HEK293 (cell line): ENCODE measurements at regions not wholly inside any gene's neighbourhood (a gene's known extent, or its start where the extent isn't known, plus 50 kb on each side); places are given as distances from the start of the nearest gene placed in this dataset.

Source experiments
- CTCF ChIA-PET: fragments of 350-600 bp; formaldehyde crosslinking; extraction: SDS; loops from one replicate; lab custom pipeline; 2021; ENCODE audit warnings: antibody characterized with exemption; lab: Yijun Ruan, JAX
- POLR2A ChIA-PET: fragments of 300-600 bp; formaldehyde crosslinking; extraction: SDS; loops from one replicate; lab custom pipeline; 2020; ENCODE audit warnings: antibody characterized with exemption, inconsistent platforms; lab: Yijun Ruan, JAX
- H3K27ac ChIP-seq: fragments of 200-500 bp; sonication (Bioruptor generic); 2 replicates; pipeline ENCODE4 v1.5.1; 2014; ENCODE audit warnings: low read depth, low read length, control low read depth, inconsistent platforms; ENCODE audit errors: extremely low read depth
- H3K36me3 ChIP-seq, 2 experiments: fragments of 200-500 bp in 1 of 2; sonication (Bioruptor generic) in 1 of 2; 1 replicate in 1 of 2; 2 replicates in 1 of 2; pipeline ENCODE4 v1.5.1; 2014 to 2017; ENCODE audit warnings: inconsistent platforms in 2 of 2, low read length in 2 of 2; ENCODE audit not compliant: control insufficient read depth in 2 of 2, insufficient read depth in 1 of 2
- H3K4me1 ChIP-seq: fragments of 200-500 bp; sonication (Bioruptor generic); 2 replicates; pipeline ENCODE4 v1.5.1; 2014; ENCODE audit warnings: mild to moderate bottlenecking, low read length, inconsistent platforms; ENCODE audit not compliant: control insufficient read depth, insufficient read depth
- H3K4me3 ChIP-seq: 2 replicates; pipeline ENCODE4 v1.5.1; 2011; ENCODE audit warnings: low read depth, mild to moderate bottlenecking, control low read depth, low read length, moderate library complexity
- H3K9me3 ChIP-seq: fragments of 200-500 bp; sonication (Bioruptor generic); 2 replicates; pipeline ENCODE4 v1.5.1; 2014; ENCODE audit warnings: low read depth, low read length, inconsistent platforms; ENCODE audit not compliant: control insufficient read depth, insufficient read depth
- KLF8 ChIP-seq: fragments of 450-650 bp; formaldehyde crosslinking; IDR thresholded peaks from 2 replicates; pipeline ENCODE4 v1.5.1; 2016; ENCODE audit warnings: missing biosample characterization, missing genetic modification characterization
- OSR2 ChIP-seq: fragments of 450-650 bp; formaldehyde crosslinking; IDR thresholded peaks from 2 replicates; pipeline ENCODE4 v1.5.1; 2016; ENCODE audit warnings: missing biosample characterization, missing genetic modification characterization
- REST ChIP-seq: fragments of 450-650 bp; formaldehyde crosslinking; IDR thresholded peaks from 2 replicates; pipeline ENCODE4 v1.5.1; 2016; ENCODE audit warnings: missing biosample characterization, missing genetic modification characterization
- SP2 ChIP-seq: fragments of 450-650 bp; formaldehyde crosslinking; IDR thresholded peaks from 2 replicates; pipeline ENCODE4 v1.5.1; 2016; ENCODE audit warnings: missing biosample characterization, missing genetic modification characterization
- ZBTB1 ChIP-seq: fragments of 450-650 bp; formaldehyde crosslinking; IDR thresholded peaks from 2 replicates; pipeline ENCODE4 v1.5.1; 2016; ENCODE audit warnings: missing biosample characterization, missing genetic modification characterization
- ZNF266 ChIP-seq: fragments of 450-650 bp; formaldehyde crosslinking; IDR thresholded peaks from 2 replicates; pipeline ENCODE4 v1.5.1; 2016; ENCODE audit warnings: missing biosample characterization, missing genetic modification characterization, low read depth
- ZNF311 ChIP-seq: fragments of 450-650 bp; formaldehyde crosslinking; IDR thresholded peaks from 2 replicates; pipeline ENCODE4 v1.5.1; 2017; ENCODE audit warnings: missing biosample characterization, missing genetic modification characterization, borderline replicate concordance
- ZNF335 ChIP-seq: fragments of 450-650 bp; formaldehyde crosslinking; conservative IDR thresholded peaks from 2 replicates; pipeline ENCODE4 v1.5.1; 2016; ENCODE audit warnings: missing biosample characterization, missing genetic modification characterization
- ZNF354C ChIP-seq: fragments of 450-650 bp; formaldehyde crosslinking; IDR thresholded peaks from 2 replicates; pipeline ENCODE4 v1.5.1; 2016; ENCODE audit warnings: missing biosample characterization, missing genetic modification characterization, low read depth, borderline replicate concordance
- ZNF473 ChIP-seq: fragments of 450-650 bp; formaldehyde crosslinking; IDR thresholded peaks from 2 replicates; pipeline ENCODE4 v1.5.1; 2017; ENCODE audit warnings: missing biosample characterization, missing genetic modification characterization
- ZNF48 ChIP-seq: fragments of 450-650 bp; formaldehyde crosslinking; IDR thresholded peaks from 2 replicates; pipeline ENCODE4 v1.5.1; 2016; ENCODE audit warnings: missing biosample characterization, missing genetic modification characterization
- ZNF518A ChIP-seq: fragments of 450-650 bp; formaldehyde crosslinking; conservative IDR thresholded peaks from 2 replicates; pipeline ENCODE4 v1.5.1; 2016; ENCODE audit warnings: low read depth, missing biosample characterization, missing genetic modification characterization
- ZNF544 ChIP-seq: fragments of 450-650 bp; formaldehyde crosslinking; IDR thresholded peaks from 2 replicates; pipeline ENCODE4 v1.5.0; 2017; ENCODE audit warnings: missing biosample characterization, missing genetic modification characterization
- ZNF548 ChIP-seq: fragments of 450-650 bp; formaldehyde crosslinking; IDR thresholded peaks from 2 replicates; pipeline ENCODE4 v1.5.1; 2016; ENCODE audit warnings: missing biosample characterization, missing genetic modification characterization
- ZNF560 ChIP-seq: fragments of 450-650 bp; formaldehyde crosslinking; IDR thresholded peaks from 2 replicates; pipeline ENCODE4 v1.5.1; 2017; ENCODE audit warnings: missing biosample characterization, missing genetic modification characterization, borderline replicate concordance
- ZNF571 ChIP-seq: fragments of 450-650 bp; formaldehyde crosslinking; IDR thresholded peaks from 2 replicates; pipeline ENCODE4 v1.5.0; 2017; ENCODE audit warnings: missing biosample characterization, missing genetic modification characterization
- ZNF701 ChIP-seq: fragments of 450-650 bp; formaldehyde crosslinking; IDR thresholded peaks from 2 replicates; pipeline ENCODE4 v1.5.1; 2016; ENCODE audit warnings: missing biosample characterization, missing genetic modification characterization
- ZNF707 ChIP-seq: fragments of 450-650 bp; formaldehyde crosslinking; IDR thresholded peaks from 2 replicates; pipeline ENCODE4 v1.5.1; 2016; ENCODE audit warnings: missing biosample characterization, missing genetic modification characterization
- ZSCAN4 ChIP-seq: fragments of 450-650 bp; formaldehyde crosslinking; IDR thresholded peaks from 2 replicates; pipeline ENCODE4 v1.5.1; 2017; ENCODE audit warnings: missing biosample characterization, missing genetic modification characterization
- TF ChIP-seq, protein P1 (sequence below): fragments of 450-650 bp; formaldehyde crosslinking; IDR thresholded peaks from 2 replicates; pipeline ENCODE4 v1.5.1; 2016; ENCODE audit warnings: missing biosample characterization, missing genetic modification characterization

DNA sequence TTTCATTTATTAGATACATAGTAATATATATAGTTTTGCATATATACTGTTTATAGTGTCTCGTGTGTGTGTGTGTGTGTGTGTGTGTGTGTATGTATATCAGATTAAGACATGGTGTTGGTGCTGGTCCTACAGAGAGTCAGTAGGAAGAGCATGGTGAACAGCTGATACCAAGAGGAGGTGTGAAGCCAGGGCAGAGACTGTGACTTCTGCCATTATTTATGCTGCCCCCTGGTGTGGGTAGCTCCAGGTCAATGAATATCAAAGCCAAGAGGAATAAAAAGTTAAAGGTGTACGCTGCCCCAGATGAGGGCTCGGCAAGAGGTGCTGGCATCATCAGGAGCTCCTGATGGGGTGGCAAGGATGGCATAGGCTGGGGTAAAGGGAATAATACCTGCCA, 299.5 kb upstream of the RASGRP1 start:
- ChIA-PET POLR2A (no interaction called here), CTCF (interaction anchor here (0.7 to 1.6 kb wide), 4 partner anchors 9 to 494 kb away, joined by 3 to 6 read pairs (median 5); no protein-coding TSS in a partner anchor)
- Histone ChIP-seq H3K4me1 (0 out of 2 replicates have a peak, but pooled peaks cover 2% of the 10 kb centered on the region), H3K4me3 (no peak overlapping the region), H3K36me3 (no peaks in the 10 kb centered on the region), H3K27ac (no peak overlapping the region), H3K9me3 (no peaks in the 10 kb centered on the region)
- TF ChIP-seq ZNF335 (tag by site-specific recombination) (no peak), ZSCAN4 (tag by site-specific recombination) (no peak), ZBTB1 (no peak), ZNF548 (no peak), REST (tag by site-specific recombination) (no peak), ZNF544 (tag by site-specific recombination) (no peak), ZNF48 (no peak), ZNF560 (tag by site-specific recombination) (no peak), ZNF571 (tag by site-specific recombination) (no peak), ZNF707 (tag by site-specific recombination) (no peak), ZNF518A (tag by site-specific recombination) (no peak), ZNF701 (tag by site-specific recombination) (no peak), OSR2 (no peak), ZNF266 (tag by site-specific recombination) (no peak), ZNF311 (no peak), ZNF354C (tag by site-specific recombination) (no peak), ZNF473 (tag by site-specific recombination) (no peak), SP2 (tag by site-specific recombination) (no peak), KLF8 (tag by site-specific recombination) (no peak)
- TF ChIP-seq, protein P1, sequence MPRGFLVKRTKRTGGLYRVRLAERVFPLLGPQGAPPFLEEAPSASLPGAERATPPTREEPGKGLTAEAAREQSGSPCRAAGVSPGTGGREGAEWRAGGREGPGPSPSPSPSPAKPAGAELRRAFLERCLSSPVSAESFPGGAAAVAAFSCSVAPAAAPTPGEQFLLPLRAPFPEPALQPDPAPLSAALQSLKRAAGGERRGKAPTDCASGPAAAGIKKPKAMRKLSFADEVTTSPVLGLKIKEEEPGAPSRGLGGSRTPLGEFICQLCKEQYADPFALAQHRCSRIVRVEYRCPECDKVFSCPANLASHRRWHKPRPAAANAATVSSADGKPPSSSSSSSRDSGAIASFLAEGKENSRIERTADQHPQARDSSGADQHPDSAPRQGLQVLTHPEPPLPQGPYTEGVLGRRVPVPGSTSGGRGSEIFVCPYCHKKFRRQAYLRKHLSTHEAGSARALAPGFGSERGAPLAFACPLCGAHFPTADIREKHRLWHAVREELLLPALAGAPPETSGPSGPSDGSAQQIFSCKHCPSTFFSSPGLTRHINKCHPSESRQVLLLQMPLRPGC (tag by site-specific recombination): no peak
